HG03469 (cell line): ENCODE measurements at regions not wholly inside any gene's neighbourhood (a gene's known extent, or its start where the extent isn't known, plus 50 kb on each side); places are given as distances from the start of the nearest gene placed in this dataset.
"Not testable (repeated sequence)": the region's sequence is repeated elsewhere in the genome, so short reads cannot be mapped to it uniquely, and the experiment has no call there.

Experiments
- ATAC-seq: cut with Tn5 transposase; IDR thresholded peaks from one replicate; pipeline ENCODE4 v1.9.1; 2021; ENCODE audit warnings: mild to moderate bottlenecking, moderate library complexity, moderate number of reproducible peaks; ENCODE audit not compliant: unreplicated experiment

DNA sequence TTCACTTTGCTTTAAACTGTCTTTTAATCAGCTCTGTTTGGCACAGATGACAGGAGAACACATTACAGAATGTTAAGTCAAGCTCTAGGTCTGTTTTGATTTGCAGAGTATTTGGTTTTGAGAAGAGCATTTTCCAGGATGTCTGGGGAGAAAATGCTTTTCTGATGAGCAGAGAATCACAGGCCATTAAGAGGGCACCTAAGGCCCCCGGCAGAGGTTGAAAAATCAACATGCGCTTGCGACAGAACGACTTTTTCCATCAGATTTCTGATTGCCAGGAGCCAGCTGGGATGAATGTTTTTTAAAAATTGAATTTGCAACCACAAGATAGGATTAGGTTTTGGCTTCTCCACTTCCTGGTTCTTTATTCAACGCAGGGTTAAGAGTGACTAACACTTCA is 304.5 kb downstream of the JRKL start:
- ATAC-seq: no peak

DNA sequence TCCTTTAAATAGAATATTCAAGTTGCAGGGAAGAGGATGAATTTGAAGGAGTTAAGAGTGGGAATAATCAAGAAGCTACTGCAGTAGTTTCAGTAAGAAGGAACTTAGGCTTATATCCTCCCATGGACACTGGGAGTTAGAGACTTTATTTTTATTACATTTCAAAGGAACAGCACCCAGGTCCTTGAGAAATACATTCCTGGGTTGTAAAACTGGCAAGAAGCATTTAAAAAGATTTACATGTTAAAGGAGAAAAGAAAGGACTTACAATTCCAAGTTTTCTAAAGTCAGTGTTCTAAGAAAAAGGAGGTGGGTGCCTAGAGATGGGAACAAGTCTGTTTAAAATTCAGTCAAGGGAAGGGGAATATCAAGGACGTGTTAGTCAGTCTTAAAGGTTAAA is 306.9 kb downstream of the JRKL start:
- ATAC-seq: no peak

DNA sequence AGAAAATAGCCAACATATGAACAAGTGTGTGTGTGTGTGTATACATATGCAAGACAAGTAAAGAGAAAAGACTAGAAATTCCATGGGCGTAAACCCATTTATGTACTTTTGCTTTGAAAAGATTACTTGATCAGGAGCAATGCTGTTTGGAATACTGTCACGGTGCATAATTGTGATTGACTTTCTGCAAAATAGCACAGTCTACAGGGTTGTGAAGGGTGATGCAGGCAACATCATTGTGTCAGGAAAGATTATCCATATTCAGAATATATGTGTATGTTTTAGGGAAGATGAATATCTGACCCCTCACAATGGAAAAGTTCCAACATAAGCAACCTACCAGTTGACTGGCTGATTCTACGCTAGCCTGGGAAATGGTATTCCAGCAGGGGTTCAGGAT is 307.7 kb downstream of the JRKL start:
- ATAC-seq: no peak

DNA sequence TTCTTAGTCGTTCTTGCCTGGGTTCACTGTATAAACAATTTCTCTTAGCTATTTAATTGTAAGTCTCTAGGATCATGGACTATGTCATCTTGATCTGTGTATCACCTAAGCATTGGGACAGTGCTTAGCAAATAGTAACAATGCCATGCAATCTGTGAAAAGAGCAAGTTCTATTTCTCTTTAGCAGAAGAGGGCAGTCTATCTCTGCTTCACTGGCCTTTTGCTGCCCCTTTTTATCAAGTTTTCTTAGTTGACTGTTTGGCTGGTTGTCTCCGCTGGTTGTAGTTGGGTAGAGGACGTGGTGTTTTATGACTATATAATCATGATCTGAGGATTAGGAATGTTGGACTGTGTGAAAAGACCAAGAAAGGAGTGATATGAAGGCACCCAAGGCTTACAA is 315.0 kb downstream of the JRKL start:
- no peak for ATAC-seq

DNA sequence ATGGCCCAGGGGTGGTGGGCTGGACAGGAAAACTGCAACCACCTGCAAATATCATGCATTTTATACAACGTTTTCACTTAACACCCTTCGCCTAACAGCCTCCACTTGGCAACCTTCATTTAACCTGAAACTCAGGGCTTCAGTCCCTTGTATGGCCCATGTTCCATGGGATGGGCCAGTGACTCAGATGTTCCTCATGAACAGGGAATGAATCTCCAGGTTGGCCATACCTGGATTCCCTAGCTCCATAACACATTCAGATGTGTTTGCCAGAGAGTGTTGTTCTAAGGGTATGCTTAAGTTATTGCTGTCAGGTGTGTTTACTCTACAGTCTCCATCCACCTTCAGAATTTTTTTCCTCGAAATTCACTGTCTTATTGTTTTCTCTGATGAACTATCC is 316.9 kb downstream of the JRKL start:
- ATAC-seq: no peak

DNA sequence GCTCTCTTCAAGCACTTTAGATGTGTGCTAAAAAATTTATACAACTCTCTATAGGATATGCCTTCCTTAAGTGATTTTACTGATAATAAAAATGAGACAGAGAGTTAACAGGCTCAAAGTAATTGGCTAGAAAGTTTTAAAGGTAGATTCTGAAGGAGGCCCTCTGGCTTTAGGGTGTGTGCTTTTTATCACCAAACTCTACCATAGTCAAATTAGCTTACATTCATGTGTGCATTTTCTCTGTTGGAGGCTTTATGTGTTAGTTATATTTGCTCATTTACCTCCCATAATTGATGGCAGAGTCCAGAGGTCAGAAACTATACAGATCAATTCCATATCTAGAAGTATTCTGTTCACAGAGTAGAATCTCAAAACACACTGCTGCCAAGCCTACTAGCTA is 317.5 kb downstream of the JRKL start:
- ATAC-seq: no peak

DNA sequence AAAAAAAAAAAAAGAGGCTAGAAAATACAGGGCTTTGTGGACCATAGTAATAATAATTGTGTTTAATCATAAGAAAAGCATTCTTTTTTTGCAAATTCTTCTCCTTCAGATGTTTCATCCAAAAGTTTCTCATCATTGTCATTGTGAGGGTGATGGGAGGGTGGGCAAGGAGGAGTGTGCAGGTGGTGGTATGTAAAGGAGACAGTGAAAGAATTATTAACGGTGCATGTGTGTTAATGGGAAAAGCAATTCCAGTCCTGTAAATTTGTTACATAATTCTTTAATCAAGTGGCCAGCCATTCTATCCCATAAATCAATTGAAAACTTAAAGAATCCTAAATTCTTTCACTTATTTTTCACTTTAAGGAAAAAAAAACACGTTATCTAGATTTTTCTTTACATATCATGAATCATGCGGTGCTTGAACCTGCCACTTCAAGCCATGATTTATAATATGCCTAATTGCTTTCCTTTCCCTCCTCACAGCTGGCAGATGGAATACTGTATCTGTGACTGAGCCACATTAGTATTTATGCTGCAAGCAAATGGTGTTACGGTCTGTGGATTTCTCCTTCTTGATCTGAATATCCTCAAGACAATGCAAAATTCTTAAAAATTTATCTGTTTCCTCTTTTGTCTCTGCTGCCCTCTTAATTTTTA is 318.5 kb downstream of the JRKL start:
- no peak for ATAC-seq

DNA sequence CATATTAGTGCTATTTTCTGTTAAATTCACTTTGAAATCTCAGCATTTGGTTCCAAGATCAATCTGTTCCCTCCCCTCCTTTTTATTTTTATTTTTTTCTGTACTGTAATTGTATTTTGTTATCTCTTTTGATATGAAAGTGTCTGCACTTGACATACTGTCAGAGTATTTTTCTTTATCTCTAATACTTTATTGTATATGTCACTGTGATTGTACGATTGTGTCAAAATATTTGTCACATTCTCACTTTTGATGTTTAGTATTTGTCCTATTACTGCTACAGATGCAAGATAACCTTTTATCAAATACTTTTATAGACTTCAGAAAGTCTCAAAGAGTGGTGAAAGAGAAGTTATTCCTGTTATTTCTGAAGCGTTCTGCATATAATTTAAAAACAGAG is 323.5 kb downstream of the JRKL start:
- no peak for ATAC-seq

DNA sequence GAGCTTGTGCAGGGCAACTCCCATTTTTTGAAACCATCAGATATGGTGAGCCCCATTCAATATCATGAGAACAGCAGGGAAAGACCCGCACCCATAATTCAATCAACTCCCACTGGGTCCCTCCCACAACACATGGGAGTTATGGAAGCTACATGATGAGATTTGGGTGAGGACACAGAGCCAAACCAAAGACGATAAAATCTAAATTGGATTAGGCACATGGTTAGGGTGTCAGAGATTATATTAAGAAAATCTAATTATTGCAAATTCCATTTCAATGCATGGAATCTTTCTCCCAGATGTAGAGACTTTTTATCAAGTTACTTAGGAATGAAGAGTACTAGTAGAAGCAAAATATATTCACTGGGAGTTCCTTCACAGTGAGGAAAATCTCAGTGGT is 324.9 kb downstream of the JRKL start:
- no peak for ATAC-seq

DNA sequence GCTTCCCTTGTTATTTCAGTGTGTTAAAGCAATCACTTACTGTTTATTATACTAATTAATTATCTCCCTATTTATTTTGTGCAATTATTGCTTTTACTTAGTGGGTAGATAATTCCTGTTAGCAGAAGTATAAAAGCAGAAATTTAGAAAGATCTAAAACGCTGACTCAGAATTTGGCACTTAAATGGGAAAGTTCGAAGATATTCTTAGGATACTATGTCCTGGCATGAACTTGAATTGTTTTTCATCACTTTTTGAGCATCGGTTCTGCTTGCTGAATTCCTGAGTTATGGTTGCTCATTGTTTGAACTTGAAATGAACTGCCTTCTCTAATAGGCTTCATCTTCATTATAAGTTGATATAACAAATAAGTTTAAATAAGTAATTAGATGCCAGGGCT is 325.4 kb downstream of the JRKL start:
- ATAC-seq: no peak

DNA sequence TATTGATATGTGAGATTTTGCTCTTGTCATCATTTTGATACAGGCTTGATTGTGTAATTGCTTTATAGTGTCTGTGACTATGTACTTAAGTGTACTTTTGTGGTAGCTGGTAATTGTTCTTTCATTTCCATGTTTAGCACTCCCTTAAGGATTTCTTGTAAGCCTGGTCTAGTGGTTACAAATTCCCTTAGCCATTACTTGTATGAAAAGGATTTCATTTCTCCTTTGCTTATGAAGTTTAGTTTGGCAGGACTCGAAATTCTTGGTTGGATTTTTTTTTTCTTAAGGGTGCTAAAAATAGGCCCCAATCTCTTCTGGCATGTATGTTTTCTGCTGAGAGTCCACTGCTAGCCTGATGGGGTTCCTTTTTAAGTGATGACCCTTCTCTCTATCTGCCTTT is 346.8 kb downstream of the JRKL start:
- ATAC-seq: no peak

DNA sequence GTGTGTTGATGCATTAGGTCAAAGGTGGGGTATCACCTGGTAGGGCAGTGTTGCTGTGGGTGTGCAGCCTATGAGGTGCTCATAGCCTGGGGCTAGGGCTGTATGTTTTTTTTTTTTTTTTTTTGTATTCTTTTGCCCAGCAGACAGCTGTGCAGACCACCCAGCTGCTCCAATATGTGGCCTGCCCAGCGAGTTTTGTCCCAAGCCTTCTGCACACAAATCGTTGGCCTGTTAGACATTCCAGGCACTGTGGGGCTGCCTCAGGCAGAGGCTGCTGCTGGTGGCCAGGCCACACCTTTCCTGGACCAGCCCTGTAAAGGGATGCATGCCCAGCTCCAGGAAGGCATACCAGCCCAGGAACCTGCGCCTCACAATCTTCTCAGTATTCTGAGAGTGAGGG is 348.5 kb downstream of the JRKL start:
- no peak for ATAC-seq

DNA sequence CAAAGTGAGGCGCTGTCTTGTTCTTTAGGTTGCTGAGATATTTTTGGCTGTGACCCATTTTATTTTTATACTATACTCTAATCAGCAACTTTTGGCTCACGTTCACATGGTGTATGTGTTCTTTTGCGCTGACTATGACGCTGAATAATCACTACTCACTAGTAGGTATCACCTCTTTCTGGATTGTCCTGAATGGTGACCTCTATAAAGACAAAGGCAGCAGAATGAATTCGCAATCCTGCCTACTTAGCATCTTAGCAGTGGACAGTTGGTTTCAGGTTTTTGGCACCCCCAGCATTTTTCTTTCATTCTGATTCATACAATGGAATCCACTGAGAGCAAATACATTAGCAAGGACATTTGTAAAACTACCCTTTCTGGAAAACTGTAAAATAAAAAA is 351.3 kb downstream of the JRKL start:
- no peak for ATAC-seq

DNA sequence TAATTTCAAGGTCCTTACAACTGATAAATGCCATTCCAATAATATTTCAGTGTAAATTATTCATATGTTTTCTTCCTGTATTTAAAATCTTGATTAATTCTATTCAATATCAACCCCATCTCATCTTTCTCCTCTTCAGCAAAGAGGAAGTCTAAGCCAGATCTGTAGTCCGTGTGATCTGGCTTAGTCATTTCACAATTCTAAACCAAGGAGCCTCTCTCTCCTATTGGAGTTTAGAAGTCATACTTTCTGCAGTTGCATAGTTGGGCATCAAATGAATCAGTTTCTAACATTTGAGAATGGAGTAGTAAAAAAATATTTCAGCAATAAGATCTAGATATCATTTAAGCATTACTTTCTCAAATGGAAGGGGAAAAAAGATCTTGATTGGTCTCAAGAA is 354.9 kb downstream of the JRKL start:
- ATAC-seq: no peak

DNA sequence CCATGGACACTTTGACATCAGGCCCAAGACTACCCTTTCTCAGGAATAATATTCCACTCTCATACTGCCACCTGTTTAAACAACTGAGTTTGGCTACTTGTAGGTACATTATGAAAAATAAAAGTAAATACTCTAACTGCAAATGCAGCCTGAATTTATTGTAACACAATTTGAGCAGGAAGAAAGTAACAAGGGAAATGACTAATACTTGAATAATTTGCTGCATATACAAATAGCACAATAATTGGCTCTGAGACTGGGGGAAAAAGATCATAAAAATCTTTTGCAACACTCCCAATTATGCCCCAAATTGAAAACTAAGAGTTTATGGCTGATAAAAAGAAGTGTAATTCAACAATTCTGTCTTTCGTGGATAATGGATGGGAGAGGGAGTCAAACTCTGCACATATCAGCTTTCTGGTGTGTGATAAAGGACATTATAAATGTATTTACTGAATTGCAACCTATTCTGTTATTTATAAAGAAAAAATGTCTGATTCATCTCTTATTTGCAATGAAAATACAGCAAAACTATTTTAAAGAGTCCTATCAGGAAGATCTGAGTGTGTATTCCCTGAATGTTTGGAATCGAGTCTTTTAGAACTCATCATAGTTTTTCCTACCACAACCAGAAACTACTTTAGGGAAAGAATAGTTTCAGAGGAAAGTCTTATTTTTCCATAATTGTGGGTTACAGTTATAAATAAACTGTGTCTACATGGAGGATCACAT is 359.0 kb downstream of the JRKL start:
- no peak for ATAC-seq

DNA sequence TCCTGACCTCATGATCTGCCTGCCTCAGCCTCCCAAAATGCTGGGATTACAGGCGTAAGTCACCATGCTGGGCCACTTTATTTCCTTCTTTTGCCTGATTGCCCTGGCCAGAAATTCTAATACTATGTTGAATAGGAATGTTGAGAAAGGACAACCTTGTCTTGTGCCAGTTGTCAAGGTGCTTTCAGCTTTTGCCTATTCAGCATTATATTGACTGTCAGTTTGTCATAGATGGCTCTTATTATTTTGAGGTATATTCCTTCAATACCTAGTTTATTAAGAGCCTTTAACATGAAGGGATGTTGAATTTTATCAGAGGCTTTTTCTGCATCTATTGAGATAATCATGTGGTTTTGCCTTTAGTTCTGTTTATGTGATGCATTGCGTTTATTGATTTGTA is 362.0 kb downstream of the JRKL start:
- not testable (repeated sequence) for ATAC-seq

DNA sequence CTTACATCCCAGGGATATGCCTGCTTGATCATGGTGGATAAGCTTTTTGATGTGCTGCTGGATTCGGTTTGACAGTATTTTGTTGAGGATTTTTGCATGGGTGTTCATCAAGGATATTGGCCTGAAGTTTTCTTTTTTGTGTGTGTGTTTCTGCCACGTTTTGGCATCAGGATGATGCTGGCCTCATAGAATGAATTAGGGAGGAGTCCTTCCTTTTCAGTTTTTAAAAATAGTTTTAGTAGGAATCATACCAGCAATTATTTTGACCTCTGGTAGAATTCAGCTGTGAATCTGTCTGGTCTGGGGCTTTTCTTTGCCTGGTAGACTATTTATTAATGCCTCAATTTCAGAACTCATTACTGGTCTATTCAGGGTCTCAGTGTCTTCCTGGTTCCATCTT is 362.4 kb downstream of the JRKL start:
- ATAC-seq: no peak

DNA sequence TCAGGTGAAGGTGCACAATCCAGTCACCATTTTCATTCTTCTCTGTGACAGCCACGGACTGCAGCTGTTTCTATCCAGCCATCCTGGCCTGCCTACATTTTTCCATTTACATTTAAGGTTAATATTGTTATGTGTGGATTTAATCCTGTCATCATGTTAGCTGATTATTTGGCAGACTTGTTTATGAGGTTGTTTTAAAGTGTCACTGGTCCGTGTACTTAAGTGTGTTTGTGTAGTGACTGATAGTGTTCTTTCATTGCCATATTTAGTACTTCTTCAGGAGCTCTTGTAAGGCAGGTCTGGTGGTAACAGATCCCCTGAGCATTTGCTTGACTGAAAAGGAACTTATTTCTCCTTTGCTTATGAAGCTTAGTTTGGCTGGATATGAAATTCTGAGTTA is 364.2 kb downstream of the JRKL start:
- no peak for ATAC-seq

DNA sequence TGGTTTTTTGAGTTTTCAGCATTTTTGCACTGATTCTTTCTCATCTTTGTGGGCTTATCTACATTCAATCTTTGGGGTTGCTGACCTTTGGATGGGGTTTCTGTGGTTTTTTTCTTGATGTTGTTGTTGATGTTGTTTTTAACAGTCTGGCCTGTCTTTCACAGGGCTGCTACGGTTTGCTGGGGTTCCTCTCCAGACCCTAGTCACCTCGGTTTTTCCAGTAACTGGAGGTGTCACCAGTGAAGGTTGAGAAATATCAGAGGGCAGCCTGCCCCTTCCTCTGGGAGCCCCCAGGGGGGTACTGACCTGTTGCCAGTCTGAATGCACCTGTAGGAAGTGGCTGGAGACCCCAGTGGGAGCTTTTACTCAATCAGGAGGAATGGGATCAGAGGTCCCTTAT is 365.4 kb downstream of the JRKL start:
- no peak for ATAC-seq

DNA sequence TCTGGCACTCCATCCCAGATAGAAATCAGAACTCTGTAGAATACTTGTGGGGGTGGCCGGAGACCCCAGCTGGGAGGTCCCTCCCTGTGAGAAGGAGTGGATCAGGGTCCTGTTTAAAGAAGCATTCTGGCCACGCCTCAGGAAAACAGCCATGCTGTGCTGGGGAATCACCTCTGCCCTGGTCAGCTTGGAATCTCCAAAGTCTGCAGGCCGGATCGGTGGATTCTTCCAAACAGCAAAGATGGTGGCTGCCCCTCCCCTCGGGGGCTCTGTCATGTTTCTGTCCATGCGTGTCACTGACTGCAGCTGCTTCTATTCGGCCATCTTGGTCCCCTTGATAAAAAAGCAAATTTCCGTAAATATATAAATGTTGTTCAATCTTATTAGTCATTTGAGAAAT is 365.9 kb downstream of the JRKL start:
- ATAC-seq: no peak

DNA sequence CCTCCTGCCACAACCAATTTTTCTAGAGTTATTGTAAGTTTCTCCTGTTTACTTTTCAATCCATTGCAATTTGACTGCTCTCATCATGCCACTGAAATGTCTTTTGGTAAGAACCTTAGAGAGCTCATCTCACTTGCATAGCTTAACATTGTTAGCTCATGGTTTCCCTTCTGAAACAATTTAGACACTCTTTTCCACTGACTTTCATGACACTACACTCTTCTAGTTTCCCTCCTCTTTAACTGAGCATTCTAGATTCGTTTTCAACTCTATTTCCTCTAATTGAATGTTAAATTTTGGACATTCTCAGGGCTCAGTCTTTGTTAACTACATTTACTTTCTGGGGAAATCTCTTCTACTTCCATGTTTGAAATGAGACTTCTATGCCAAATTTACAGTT is 369.1 kb downstream of the JRKL start:
- no peak for ATAC-seq

DNA sequence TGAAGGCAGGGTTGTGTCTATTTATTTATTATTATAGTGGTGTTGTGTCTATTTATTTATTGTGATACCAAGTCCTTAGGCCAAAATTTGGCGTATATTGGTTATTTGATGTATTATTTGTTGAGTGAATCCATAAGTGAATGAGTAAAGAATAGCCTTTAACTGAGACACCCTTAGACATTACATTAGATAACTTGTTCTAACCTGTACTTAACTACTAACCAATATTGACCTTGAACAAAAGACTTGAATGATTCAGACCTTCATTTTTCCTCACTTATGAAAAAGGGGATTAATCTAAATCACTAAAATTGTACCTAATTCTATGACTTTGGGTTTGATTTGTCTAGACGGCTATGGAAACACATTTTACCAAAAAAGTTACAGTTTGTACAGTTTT is 370.5 kb downstream of the JRKL start:
- ATAC-seq: no peak

DNA sequence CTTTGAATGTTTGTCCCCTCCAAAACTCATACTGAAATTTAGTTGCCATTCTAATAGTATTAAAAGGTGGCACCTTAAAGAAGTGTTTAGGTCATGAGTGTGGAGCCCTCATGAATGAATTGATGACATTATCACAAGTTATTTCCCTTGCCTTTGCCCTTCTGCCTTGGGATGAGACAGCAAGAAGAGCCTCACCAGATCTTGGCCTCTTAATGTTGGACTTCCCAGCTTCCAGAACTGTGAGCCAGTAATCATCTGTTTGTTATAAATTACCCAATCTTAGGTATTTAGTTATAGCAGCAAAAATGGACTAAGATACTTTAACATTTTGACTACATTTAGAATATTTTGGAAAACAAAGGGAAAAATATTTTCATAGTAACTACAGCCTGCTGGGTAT is 371.0 kb downstream of the JRKL start:
- no peak for ATAC-seq
